ENCODE measurements at regions not wholly inside any gene's neighbourhood (a gene's known extent, or its start where the extent isn't known, plus 50 kb on each side); places are given as distances from the start of the nearest gene placed in this dataset.
A peak's percentile ranks its signal among the peaks of the same experiment; 100 is the strongest.

DNA sequence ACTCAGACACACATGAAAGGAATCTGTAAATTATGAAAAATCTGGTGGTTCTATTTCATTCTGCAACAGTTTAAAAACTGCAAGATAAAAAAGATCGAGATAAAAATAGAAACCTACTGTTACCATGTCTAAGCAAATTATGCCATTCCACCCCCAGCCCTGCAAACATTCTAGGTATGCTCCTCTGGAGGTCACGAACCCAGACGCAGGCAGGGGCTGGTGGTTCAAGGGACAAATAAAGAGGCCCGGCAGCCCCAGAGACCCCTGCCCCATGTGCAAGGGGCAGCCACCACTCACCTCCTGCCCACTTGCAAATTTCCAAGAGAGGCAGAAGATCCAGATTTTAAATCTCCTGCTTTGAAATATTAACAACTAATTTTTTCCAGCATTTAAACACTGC, 210.5 kb downstream of the ANAPC1 start:
- H3K4me3 ChIP-seq (ENCODE audit: low read length in 3 of 3), result no peak overlapping the region
- no peak overlapping the region for H3K27ac ChIP-seq (ENCODE audit: low read depth in 2 of 2, low read length in 2 of 2)
- intact Hi-C loops (cut with DNase I), result no loop called here
- H3K9me3 ChIP-seq (ENCODE audit: control insufficient read depth in 2 of 3, insufficient read depth in 1 of 3, low read length in 3 of 3), result no peaks in the 10 kb centered on the region
- FAIRE-seq, result no peak
- peaks cover 0 to 2% (median 0%) of the 10 kb centered on the region in 3 donors for H3K4me1 ChIP-seq (ENCODE audit: control insufficient read depth in 2 of 3, insufficient read depth in 2 of 3, low read depth in 1 of 3, low read length in 3 of 3)
- H3K9ac ChIP-seq (ENCODE audit: low read length in 3 of 3), result no peak overlapping the region
- H3K36me3 ChIP-seq (ENCODE audit: control insufficient read depth in 2 of 3, insufficient read depth in 3 of 3, low read length in 3 of 3), result no peaks in the 10 kb centered on the region
- no peaks in the 10 kb centered on the region for H3K27me3 ChIP-seq (ENCODE audit: control insufficient read depth, insufficient read depth, low read length)
- TF ChIP-seq, protein P1, sequence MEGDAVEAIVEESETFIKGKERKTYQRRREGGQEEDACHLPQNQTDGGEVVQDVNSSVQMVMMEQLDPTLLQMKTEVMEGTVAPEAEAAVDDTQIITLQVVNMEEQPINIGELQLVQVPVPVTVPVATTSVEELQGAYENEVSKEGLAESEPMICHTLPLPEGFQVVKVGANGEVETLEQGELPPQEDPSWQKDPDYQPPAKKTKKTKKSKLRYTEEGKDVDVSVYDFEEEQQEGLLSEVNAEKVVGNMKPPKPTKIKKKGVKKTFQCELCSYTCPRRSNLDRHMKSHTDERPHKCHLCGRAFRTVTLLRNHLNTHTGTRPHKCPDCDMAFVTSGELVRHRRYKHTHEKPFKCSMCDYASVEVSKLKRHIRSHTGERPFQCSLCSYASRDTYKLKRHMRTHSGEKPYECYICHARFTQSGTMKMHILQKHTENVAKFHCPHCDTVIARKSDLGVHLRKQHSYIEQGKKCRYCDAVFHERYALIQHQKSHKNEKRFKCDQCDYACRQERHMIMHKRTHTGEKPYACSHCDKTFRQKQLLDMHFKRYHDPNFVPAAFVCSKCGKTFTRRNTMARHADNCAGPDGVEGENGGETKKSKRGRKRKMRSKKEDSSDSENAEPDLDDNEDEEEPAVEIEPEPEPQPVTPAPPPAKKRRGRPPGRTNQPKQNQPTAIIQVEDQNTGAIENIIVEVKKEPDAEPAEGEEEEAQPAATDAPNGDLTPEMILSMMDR (IDR thresholded peaks at IDR 0.05; ENCODE audit: borderline replicate concordance, extremely low read depth, insufficient read depth), result no peak
- peak in 1 of 5 donors; percentile 36 for DNase-seq

DNA sequence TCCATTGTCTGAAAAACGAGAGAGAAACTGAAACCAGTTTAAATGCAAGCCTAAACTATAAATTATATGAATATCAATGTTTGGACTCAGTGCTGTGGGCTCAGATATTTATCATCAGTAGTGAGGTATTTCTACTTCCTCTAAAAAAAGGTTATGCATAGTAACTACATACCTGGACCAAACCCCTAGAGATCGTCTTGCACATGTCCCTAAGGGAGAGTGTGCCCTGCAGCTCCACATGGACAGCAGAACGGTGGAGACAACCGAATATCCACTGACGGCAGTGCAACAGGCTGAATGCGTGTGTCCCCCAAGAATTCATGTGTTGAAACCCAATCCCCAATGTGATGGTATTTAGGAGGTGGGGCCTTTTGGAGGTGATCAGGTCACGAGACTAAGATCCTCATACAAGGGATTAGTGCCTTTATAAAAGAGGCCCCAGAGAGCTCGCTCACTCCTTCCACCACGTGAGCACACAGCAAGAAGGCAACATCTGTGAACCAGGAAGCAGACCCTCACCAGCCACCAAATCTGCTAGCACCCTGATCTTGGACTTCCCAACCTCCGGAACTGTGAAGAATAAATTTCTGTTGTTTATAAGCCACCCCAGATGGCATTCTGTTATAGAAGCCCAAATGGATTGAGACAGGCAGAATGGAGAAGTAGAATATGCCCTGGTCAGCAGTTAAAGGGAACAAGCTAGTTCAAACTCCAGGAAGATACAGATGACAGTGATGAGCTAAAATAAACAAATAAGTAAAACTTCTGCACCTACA, 208.4 kb downstream of the ANAPC1 start:
- no peak overlapping the region for H3K4me3 ChIP-seq (ENCODE audit: low read length in 3 of 3)
- H3K27me3 ChIP-seq (ENCODE audit: control insufficient read depth, insufficient read depth, low read length), result no peaks in the 10 kb centered on the region
- DNase-seq (no peak), FAIRE-seq (no peak)
- H3K4me1 ChIP-seq (ENCODE audit: control insufficient read depth in 2 of 3, insufficient read depth in 2 of 3, low read depth in 1 of 3, low read length in 3 of 3), result peaks cover 0 to 2% (median 0%) of the 10 kb centered on the region in 3 donors
- H3K9me3 ChIP-seq (ENCODE audit: control insufficient read depth in 2 of 3, insufficient read depth in 1 of 3, low read length in 3 of 3), result no peaks in the 10 kb centered on the region
- H3K27ac ChIP-seq (ENCODE audit: low read depth in 2 of 2, low read length in 2 of 2), result no peak overlapping the region
- H3K9ac ChIP-seq (ENCODE audit: low read length in 3 of 3), result no peak overlapping the region
- TF ChIP-seq, protein P1 (IDR thresholded peaks at IDR 0.05; ENCODE audit: borderline replicate concordance, extremely low read depth, insufficient read depth), result no peak
- intact Hi-C loops (cut with DNase I), result no loop called here
- no peaks in the 10 kb centered on the region for H3K36me3 ChIP-seq (ENCODE audit: control insufficient read depth in 2 of 3, insufficient read depth in 3 of 3, low read length in 3 of 3)

DNA sequence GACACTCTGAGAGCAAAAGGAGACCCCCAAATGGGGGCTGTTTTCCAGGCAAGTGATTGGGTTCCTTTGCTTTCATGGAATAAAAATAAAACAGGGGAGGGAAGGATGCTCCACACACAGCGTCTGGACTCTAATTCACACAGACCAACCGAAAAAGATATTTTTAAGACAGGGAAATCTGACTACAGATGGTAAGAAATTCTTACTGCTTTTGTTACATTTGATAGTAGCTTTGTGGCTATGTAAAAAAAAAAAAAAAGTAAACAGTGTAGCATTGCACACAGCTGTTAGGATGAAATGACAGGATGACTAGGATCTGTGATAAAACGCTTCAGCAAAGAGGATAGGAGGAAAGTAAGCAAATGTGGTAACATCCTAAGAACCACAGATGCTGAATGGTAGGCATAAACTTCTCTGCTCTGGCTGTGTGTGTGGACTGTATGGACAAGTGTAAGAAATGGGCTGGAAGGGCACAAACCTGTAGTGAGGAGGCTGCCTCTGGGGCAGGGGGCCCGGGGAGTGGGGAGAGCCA, 207.6 kb downstream of the ANAPC1 start:
- Histone ChIP-seq H3K27ac (ENCODE audit: low read depth in 2 of 2, low read length in 2 of 2) (no peak overlapping the region), H3K27me3 (ENCODE audit: control insufficient read depth, insufficient read depth, low read length) (no peaks in the 10 kb centered on the region), H3K9ac (ENCODE audit: low read length in 3 of 3) (no peak overlapping the region), H3K4me1 (ENCODE audit: control insufficient read depth in 2 of 3, insufficient read depth in 2 of 3, low read depth in 1 of 3, low read length in 3 of 3) (peaks cover 0 to 2% (median 0%) of the 10 kb centered on the region in 3 donors), H3K4me3 (ENCODE audit: low read length in 3 of 3) (no peak overlapping the region), H3K9me3 (ENCODE audit: control insufficient read depth in 2 of 3, insufficient read depth in 1 of 3, low read length in 3 of 3) (no peaks in the 10 kb centered on the region), H3K36me3 (ENCODE audit: control insufficient read depth in 2 of 3, insufficient read depth in 3 of 3, low read length in 3 of 3) (no peaks in the 10 kb centered on the region)
- FAIRE-seq (no peak), DNase-seq (no peak)
- TF ChIP-seq, protein P1 (IDR thresholded peaks at IDR 0.05; ENCODE audit: borderline replicate concordance, extremely low read depth, insufficient read depth), result no peak
- intact Hi-C loops (cut with DNase I), result no loop called here

Data from kidney (tissue), 13 donors.